GM12878 (cell line): ENCODE measurements at regions not wholly inside any gene's neighbourhood (a gene's known extent, or its start where the extent isn't known, plus 50 kb on each side); places are given as distances from the start of the nearest gene placed in this dataset.

Source experiments
- CHD2 ChIP-seq: IDR thresholded peaks from 2 replicates; pipeline ENCODE4 v1.6.1; 2011; ENCODE audit warnings: low read depth, low read length, improper control_type of control experiment, borderline replicate concordance
- SIX5 ChIP-seq: IDR thresholded peaks from 2 replicates; pipeline ENCODE4 v1.6.1; 2011; ENCODE audit warnings: mild to moderate bottlenecking, low read depth, low read length, moderate library complexity; ENCODE audit not compliant: severe bottlenecking
- TAF1 ChIP-seq: IDR thresholded peaks from 2 replicates; pipeline ENCODE4 v1.6.1; 2011; ENCODE audit warnings: mild to moderate bottlenecking, low read depth, low read length, borderline replicate concordance
- TF ChIP-seq, protein P1 (sequence below), 3 experiments: IDR thresholded peaks in 2 of 3; conservative IDR thresholded peaks in 1 of 3; 2 replicates each; pipeline ENCODE4 v1.5.1; 2011; ENCODE audit warnings: low read depth in 3 of 3, low read length in 3 of 3, mild to moderate bottlenecking in 3 of 3, control low read depth in 2 of 3, moderate library complexity in 2 of 3, inconsistent platforms in 1 of 3, mixed read lengths in 1 of 3; ENCODE audit not compliant: control insufficient read depth in 2 of 3, insufficient read depth in 1 of 3; ENCODE audit errors: extremely low read depth in 1 of 3

DNA sequence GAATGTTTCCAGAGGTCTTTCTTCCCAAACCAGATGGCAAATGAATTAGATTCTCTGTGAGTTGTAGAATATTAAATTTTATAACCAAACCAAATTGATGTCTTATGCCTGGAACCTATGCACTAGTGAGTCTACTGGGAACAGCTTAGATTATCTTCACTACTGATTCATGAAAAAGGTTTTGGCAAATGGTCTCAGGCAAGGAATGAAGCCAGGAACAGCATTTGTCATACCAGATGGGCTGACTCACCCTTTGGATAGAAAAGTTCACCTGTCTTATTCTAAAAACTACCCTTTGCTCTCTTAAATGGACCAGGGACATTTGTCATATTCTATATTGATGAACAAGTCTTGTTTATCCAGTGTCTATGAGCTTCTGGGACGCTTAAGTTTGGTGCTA lies 135.4 kb upstream of the ECI2 start:
- TF ChIP-seq, protein P1, sequence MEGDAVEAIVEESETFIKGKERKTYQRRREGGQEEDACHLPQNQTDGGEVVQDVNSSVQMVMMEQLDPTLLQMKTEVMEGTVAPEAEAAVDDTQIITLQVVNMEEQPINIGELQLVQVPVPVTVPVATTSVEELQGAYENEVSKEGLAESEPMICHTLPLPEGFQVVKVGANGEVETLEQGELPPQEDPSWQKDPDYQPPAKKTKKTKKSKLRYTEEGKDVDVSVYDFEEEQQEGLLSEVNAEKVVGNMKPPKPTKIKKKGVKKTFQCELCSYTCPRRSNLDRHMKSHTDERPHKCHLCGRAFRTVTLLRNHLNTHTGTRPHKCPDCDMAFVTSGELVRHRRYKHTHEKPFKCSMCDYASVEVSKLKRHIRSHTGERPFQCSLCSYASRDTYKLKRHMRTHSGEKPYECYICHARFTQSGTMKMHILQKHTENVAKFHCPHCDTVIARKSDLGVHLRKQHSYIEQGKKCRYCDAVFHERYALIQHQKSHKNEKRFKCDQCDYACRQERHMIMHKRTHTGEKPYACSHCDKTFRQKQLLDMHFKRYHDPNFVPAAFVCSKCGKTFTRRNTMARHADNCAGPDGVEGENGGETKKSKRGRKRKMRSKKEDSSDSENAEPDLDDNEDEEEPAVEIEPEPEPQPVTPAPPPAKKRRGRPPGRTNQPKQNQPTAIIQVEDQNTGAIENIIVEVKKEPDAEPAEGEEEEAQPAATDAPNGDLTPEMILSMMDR (IDR thresholded peaks at IDR 0.05 in 2 of 3, conservative IDR thresholded peaks at IDR 0.05 in 1 of 3; ENCODE audit: control insufficient read depth in 2 of 3, extremely low read depth in 1 of 3, insufficient read depth in 1 of 3, low read depth in 3 of 3, low read length in 3 of 3): no peak
- no peak for TF ChIP-seq SIX5
- TF ChIP-seq CHD2: no peak
- no peak for TF ChIP-seq TAF1
